ENCODE measurements at regions not wholly inside any gene's neighbourhood (a gene's known extent, or its start where the extent isn't known, plus 50 kb on each side); places are given as distances from the start of the nearest gene placed in this dataset.

GRCh38 chr14:104262515-104263514 lies 124.4 kb downstream of the KIF26A start:
- TF ChIP-seq, protein P1, sequence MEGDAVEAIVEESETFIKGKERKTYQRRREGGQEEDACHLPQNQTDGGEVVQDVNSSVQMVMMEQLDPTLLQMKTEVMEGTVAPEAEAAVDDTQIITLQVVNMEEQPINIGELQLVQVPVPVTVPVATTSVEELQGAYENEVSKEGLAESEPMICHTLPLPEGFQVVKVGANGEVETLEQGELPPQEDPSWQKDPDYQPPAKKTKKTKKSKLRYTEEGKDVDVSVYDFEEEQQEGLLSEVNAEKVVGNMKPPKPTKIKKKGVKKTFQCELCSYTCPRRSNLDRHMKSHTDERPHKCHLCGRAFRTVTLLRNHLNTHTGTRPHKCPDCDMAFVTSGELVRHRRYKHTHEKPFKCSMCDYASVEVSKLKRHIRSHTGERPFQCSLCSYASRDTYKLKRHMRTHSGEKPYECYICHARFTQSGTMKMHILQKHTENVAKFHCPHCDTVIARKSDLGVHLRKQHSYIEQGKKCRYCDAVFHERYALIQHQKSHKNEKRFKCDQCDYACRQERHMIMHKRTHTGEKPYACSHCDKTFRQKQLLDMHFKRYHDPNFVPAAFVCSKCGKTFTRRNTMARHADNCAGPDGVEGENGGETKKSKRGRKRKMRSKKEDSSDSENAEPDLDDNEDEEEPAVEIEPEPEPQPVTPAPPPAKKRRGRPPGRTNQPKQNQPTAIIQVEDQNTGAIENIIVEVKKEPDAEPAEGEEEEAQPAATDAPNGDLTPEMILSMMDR (conservative IDR thresholded peaks at IDR 0.05; ENCODE audit: control insufficient read depth, insufficient read depth, low read depth, low read length) = no peak
- DNase-seq (ENCODE audit: low read depth) = no peak
- H3K4me3 ChIP-seq (ENCODE audit: control insufficient read depth, low read depth, low read length) = no peak overlapping the region

- TF ChIP-seq, protein P1 (conservative IDR thresholded peaks at IDR 0.05; ENCODE audit: control insufficient read depth, insufficient read depth, low read depth, low read length) = no peak
- no peak overlapping the region for H3K4me3 ChIP-seq (ENCODE audit: control insufficient read depth, low read depth, low read length)
- no peak for DNase-seq (ENCODE audit: low read depth)
Observed at GRCh38 chr14:104263675-104264358, 125.4 kb downstream of the KIF26A start.

- TF ChIP-seq, protein P1 (conservative IDR thresholded peaks at IDR 0.05; ENCODE audit: control insufficient read depth, insufficient read depth, low read depth, low read length) = no peak
- no peak for DNase-seq (ENCODE audit: low read depth)
- no peak overlapping the region for H3K4me3 ChIP-seq (ENCODE audit: control insufficient read depth, low read depth, low read length)
Observed at GRCh38 chr14:104264495-104265265, 126.3 kb downstream of the KIF26A start.

- TF ChIP-seq, protein P1 (conservative IDR thresholded peaks at IDR 0.05; ENCODE audit: control insufficient read depth, insufficient read depth, low read depth, low read length) = no peak
- H3K4me3 ChIP-seq (ENCODE audit: control insufficient read depth, low read depth, low read length) = no peak overlapping the region
- no peak for DNase-seq (ENCODE audit: low read depth)
Observed at GRCh38 chr14:104265918-104266630, 127.7 kb downstream of the KIF26A start.

GRCh38 chr14:104266631-104267575 lies 128.5 kb downstream of the KIF26A start:
- TF ChIP-seq, protein P1 (conservative IDR thresholded peaks at IDR 0.05; ENCODE audit: control insufficient read depth, insufficient read depth, low read depth, low read length) = no peak
- no peak for DNase-seq (ENCODE audit: low read depth)
- no peak overlapping the region for H3K4me3 ChIP-seq (ENCODE audit: control insufficient read depth, low read depth, low read length)
